ENCODE measurements at regions not wholly inside any gene's neighbourhood (a gene's known extent, or its start where the extent isn't known, plus 50 kb on each side); places are given as distances from the start of the nearest gene placed in this dataset.
"Not testable (repeated sequence)": the region's sequence is repeated elsewhere in the genome, so short reads cannot be mapped to it uniquely, and the experiment has no call there.

DNA sequence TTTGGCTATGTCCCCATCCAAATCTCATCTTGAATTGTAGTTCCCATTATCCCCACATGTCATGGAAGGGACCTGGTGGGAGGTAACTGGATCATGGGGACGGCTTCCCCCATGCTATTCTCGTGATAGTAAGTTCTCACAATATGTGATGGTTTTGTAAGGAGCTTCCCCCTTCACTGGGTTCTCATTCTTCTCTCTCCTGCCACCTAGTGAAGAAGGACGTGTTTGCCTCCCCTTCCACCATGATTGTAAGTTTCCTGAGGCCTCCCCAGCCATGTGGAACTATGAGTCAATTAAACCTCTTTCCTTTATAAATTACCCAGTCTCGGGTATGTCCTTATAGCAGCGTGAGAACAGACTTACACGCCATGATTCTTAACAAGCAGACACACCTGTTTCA, 165.6 kb downstream of the XPNPEP1 start:
- not testable (repeated sequence) for DNase-seq (ENCODE audit: low spot score in 2 of 2)

DNA sequence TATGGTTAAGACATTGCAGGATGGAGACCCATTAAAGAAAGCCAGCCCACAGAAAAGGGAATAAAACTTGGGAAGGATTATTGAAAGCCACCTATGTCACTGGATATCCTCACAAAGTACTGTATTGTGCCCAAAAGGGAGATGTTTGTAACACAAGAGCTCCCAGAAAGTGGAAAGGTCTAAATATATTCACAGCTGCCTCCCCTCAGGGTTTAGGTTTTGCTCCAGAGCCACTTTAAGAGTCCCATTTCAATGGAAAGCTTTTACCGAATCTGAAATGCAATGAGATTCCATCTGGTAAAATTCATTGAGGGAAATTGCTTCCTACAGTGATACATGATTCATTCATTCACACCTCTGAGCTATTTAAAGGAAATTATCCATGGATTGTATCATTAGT, 176.4 kb downstream of the XPNPEP1 start:
- Mint-ChIP-seq H3K9me3 (peaks cover 3% of the 10 kb centered on the region), H3K4me1 (no peaks in the 10 kb centered on the region), H3K36me3 (ENCODE audit: insufficient read depth) (no peaks in the 10 kb centered on the region), H3K27ac (ENCODE audit: low read depth) (no peak overlapping the region), H3K27me3 (peaks cover 40% of the 10 kb centered on the region), H3K4me3 (no peak overlapping the region)
- DNase-seq (ENCODE audit: low spot score in 2 of 2) (no peak), ATAC-seq (replicated peaks; ENCODE audit: extremely low read depth, poor library complexity, severe bottlenecking) (no peak)

More for the DNA sequence above, 165.6 kb downstream of the XPNPEP1 start:
- not testable (repeated sequence) for H3K9me3 Mint-ChIP-seq; H3K4me3 Mint-ChIP-seq; H3K4me1 Mint-ChIP-seq; H3K27ac Mint-ChIP-seq (ENCODE audit: low read depth); H3K36me3 Mint-ChIP-seq (ENCODE audit: insufficient read depth); ATAC-seq (replicated peaks; ENCODE audit: extremely low read depth, poor library complexity, severe bottlenecking)
- H3K27me3 Mint-ChIP-seq, result peaks cover 51% of the 10 kb centered on the region

DNA sequence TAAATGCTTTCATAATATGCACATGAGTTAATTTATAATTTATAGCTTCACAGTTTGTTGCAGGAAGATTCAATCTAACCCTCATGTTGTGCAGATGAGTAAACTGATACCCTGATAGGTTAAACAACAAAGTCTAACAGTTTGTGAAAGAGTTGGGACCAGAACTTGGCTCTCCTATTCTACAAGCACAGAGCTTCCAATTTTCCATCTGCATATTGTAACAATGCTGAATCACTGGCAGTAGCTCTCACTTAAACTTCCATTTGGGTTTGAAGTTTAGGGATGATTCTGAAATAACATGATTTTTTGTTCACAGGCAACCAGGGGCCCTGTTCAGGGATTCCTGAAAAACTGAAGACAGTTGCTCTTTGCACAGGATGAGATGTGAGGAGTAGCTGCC, 179.3 kb downstream of the XPNPEP1 start:
- Mint-ChIP-seq H3K27ac (ENCODE audit: low read depth) (no peak overlapping the region), H3K36me3 (ENCODE audit: insufficient read depth) (no peaks in the 10 kb centered on the region), H3K9me3 (no peaks in the 10 kb centered on the region), H3K27me3 (peaks cover 29% of the 10 kb centered on the region), H3K4me1 (no peaks in the 10 kb centered on the region), H3K4me3 (no peak overlapping the region)
- ATAC-seq (replicated peaks; ENCODE audit: extremely low read depth, poor library complexity, severe bottlenecking), result no peak
- DNase-seq (ENCODE audit: low spot score in 2 of 2), result no peak

DNA sequence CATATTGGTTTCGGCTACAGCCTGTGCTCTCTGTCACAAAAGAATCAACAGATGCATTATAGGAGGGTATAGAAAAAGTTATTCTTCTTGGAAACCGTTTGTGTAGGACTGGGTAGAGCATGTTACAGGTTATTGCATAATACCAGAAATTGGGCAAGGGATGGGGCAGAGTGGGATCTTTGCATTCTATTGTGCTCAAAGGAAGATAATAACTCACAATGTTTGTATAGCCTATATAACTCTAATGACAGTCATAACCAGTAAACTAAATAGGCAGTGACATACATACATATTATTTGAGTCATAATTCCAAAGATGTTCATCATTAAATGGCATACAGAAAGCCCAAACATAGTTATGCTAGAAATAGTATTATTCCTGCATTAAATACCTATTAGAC, 179.7 kb downstream of the XPNPEP1 start:
- no peaks in the 10 kb centered on the region for H3K9me3 Mint-ChIP-seq
- H3K27me3 Mint-ChIP-seq, result peaks cover 29% of the 10 kb centered on the region
- H3K4me1 Mint-ChIP-seq, result no peaks in the 10 kb centered on the region
- no peaks in the 10 kb centered on the region for H3K36me3 Mint-ChIP-seq (ENCODE audit: insufficient read depth)
- ATAC-seq (replicated peaks; ENCODE audit: extremely low read depth, poor library complexity, severe bottlenecking), result no peak
- H3K4me3 Mint-ChIP-seq, result no peak overlapping the region
- no peak overlapping the region for H3K27ac Mint-ChIP-seq (ENCODE audit: low read depth)
- DNase-seq (ENCODE audit: low spot score in 2 of 2), result no peak

DNA sequence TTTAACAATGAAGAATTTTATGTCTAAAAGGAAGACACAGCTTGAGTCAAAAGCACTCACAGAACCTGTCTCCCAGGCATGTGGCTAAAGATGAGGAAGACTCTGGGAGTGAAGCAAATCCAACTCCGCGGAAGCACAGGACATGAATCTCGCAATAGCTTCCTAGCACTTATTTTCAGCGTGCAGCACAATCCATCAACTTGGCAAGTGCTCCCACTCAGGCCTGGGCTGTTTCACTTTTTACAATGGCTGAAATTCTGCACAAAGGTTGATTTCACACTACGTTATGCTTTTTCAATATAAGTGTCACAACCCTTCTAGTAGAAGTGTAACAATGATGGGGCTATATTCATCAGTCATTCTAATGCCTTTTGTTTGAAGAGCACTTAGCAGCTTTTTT, 180.2 kb downstream of the XPNPEP1 start:
- no peak for ATAC-seq (replicated peaks; ENCODE audit: extremely low read depth, poor library complexity, severe bottlenecking)
- Mint-ChIP-seq H3K27me3 (peaks cover 29% of the 10 kb centered on the region), H3K27ac (ENCODE audit: low read depth) (no peak overlapping the region), H3K4me1 (no peaks in the 10 kb centered on the region), H3K4me3 (no peak overlapping the region), H3K36me3 (ENCODE audit: insufficient read depth) (no peaks in the 10 kb centered on the region), H3K9me3 (no peaks in the 10 kb centered on the region)
- DNase-seq (ENCODE audit: low spot score in 2 of 2), result no peak

DNA sequence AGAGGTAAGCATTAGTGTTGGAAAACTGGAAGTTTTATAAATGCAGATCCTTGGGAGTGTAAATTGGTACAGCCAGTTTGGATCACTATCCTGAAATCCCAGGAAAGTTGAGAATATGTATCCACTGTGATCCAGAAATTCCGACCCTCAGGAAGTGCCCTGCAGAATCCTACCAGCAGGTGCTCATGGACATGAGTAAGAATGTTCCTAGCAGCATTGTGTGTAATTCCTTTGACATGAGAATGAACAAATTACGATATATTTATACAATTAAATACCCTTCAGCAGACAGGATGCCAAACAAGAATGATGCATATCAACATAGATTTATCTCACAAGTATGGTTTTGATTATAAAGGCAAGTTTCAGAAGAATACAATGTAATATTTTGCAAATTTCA, 181.6 kb downstream of the XPNPEP1 start:
- Mint-ChIP-seq H3K36me3 (ENCODE audit: insufficient read depth) (no peaks in the 10 kb centered on the region), H3K27ac (ENCODE audit: low read depth) (no peak overlapping the region), H3K9me3 (no peaks in the 10 kb centered on the region), H3K4me3 (no peak overlapping the region), H3K4me1 (no peaks in the 10 kb centered on the region), H3K27me3 (peaks cover 29% of the 10 kb centered on the region)
- DNase-seq (ENCODE audit: low spot score in 2 of 2) (no peak), ATAC-seq (replicated peaks; ENCODE audit: extremely low read depth, poor library complexity, severe bottlenecking) (no peak)

DNA sequence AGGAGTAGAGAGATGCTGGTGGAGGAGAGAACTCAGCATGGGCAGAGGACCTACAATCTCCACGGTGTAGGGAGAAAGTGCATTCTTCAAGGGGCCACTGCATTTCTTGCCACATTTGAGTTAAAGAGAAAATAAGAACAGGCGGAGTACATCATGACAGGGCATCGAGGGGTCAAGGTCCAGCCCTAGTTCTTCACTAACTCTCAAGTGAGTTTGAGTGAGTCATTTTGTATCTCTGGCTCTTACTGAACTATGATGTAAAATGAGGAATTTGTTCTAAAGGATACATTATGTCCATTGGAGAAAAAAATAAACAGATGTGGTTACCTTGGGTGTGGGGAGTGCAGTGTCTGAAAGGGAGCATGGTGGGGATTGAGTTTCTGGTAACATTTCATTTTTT, 182.9 kb downstream of the XPNPEP1 start:
- H3K4me3 Mint-ChIP-seq, result no peak overlapping the region
- H3K9me3 Mint-ChIP-seq, result no peaks in the 10 kb centered on the region
- H3K4me1 Mint-ChIP-seq, result no peaks in the 10 kb centered on the region
- no peak overlapping the region for H3K27ac Mint-ChIP-seq (ENCODE audit: low read depth)
- DNase-seq (ENCODE audit: low spot score in 2 of 2), result no peak
- no peaks in the 10 kb centered on the region for H3K36me3 Mint-ChIP-seq (ENCODE audit: insufficient read depth)
- no peak for ATAC-seq (replicated peaks; ENCODE audit: extremely low read depth, poor library complexity, severe bottlenecking)
- peaks cover 16% of the 10 kb centered on the region for H3K27me3 Mint-ChIP-seq

DNA sequence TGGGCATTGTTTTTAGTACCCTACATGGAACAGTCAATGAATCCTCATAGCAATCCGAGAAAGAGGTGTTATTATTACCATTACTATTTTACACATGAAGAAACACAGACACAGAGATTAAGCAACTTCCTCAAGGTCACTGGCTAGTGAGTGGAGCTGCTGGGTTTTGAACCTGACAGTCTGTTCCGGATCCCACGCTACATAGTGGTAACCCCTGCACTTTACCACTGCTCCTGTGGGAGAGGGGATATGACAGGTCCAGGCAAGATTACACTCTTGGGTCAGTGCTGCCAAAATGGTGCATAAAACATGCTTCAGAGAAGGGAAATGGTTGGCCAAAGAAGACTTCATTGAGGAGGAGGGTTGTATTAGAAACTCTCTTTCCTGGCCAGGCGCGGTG, 185.7 kb downstream of the XPNPEP1 start:
- Mint-ChIP-seq H3K4me3 (no peak overlapping the region), H3K27me3 (peaks cover 14% of the 10 kb centered on the region), H3K27ac (ENCODE audit: low read depth) (no peak overlapping the region), H3K9me3 (no peaks in the 10 kb centered on the region), H3K4me1 (no peaks in the 10 kb centered on the region), H3K36me3 (ENCODE audit: insufficient read depth) (no peaks in the 10 kb centered on the region)
- ATAC-seq (replicated peaks; ENCODE audit: extremely low read depth, poor library complexity, severe bottlenecking) (no peak), DNase-seq (ENCODE audit: low spot score in 2 of 2) (no peak)

DNA sequence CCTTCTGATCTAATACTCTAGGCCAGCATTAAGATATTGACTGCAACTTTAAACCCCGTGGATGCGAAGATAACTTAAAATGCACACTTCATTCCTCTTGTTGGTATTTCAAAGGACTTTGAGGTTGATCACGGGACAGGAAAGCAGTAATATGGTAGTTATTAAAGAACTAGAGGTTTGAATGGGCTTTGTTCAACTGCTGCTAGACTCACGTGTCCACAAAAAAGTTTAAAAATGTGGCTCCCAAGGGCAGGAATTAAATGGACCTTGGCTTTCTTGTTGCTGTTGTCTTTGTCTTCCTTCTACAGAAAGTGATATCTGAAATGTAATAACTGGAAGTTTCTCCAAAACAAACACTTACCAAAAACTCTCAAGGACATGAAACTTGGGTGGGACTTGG, 186.3 kb downstream of the XPNPEP1 start:
- ATAC-seq (replicated peaks; ENCODE audit: extremely low read depth, poor library complexity, severe bottlenecking) (no peak), DNase-seq (ENCODE audit: low spot score in 2 of 2) (no peak)
- Mint-ChIP-seq H3K27ac (ENCODE audit: low read depth) (no peak overlapping the region), H3K9me3 (no peaks in the 10 kb centered on the region), H3K36me3 (ENCODE audit: insufficient read depth) (no peaks in the 10 kb centered on the region), H3K27me3 (peaks cover 15% of the 10 kb centered on the region), H3K4me1 (no peaks in the 10 kb centered on the region), H3K4me3 (no peak overlapping the region)

DNA sequence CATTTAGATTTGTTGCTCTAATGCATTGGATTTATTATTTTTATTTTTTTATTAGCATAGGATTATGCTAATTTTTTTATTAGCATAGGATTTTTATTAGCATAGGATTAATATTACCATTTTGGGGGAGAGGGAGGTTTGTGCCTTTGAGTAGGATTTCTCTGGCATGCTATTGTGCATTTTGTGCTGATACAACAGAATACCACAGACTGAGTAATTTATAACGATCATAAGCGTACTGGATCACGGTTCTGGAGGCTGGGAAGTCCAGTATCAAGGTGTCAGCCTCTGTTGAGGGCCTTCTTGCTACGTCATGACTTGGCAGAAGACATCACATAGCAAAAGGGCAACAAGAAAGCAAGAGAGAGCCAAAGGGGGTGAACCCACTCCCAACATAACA, 187.5 kb downstream of the XPNPEP1 start:
- Mint-ChIP-seq H3K4me1 (no peaks in the 10 kb centered on the region), H3K9me3 (no peaks in the 10 kb centered on the region), H3K36me3 (ENCODE audit: insufficient read depth) (no peaks in the 10 kb centered on the region), H3K4me3 (no peak overlapping the region), H3K27ac (ENCODE audit: low read depth) (no peak overlapping the region), H3K27me3 (peaks cover 20% of the 10 kb centered on the region)
- DNase-seq (ENCODE audit: low spot score in 2 of 2) (no peak), ATAC-seq (replicated peaks; ENCODE audit: extremely low read depth, poor library complexity, severe bottlenecking) (no peak)

DNA sequence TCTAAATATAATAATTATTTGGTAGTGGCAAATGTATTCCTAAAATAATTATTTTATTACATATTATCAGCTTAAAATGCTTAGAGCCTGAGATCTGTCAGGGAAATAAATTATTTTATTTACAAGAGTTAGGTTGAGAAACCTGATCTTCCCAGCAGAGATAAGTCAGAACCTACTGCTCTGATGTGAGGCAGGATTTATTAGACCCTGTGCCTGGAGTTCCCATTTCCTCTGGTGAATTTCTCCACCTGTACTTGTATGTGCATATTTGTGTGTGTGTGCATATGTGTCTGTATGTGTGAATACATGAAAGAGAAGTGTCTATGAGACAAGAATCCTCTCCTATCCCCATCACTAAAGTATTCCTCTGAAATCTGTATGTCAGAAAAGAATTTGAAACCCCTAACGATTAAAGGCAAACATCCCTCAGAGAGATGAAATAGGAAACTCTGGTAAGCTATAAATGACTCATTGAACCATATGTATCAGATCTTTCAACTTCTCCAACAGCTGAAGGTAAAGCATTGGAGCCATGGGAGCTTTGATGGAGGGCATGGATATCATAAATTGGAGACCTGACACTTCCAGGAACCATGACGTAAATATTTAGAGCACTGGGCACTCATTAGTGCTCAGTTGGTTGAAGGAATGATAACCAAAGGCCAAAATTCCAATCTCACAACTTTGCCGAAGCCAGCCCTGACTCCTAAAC, 190.9 kb downstream of the XPNPEP1 start:
- H3K36me3 Mint-ChIP-seq (ENCODE audit: insufficient read depth), result no peaks in the 10 kb centered on the region
- peaks cover 9% of the 10 kb centered on the region for H3K27me3 Mint-ChIP-seq
- ATAC-seq (replicated peaks; ENCODE audit: extremely low read depth, poor library complexity, severe bottlenecking), result no peak
- no peak for DNase-seq (ENCODE audit: low spot score in 2 of 2)
- no peak overlapping the region for H3K4me3 Mint-ChIP-seq
- H3K4me1 Mint-ChIP-seq, result no peaks in the 10 kb centered on the region
- no peak overlapping the region for H3K27ac Mint-ChIP-seq (ENCODE audit: low read depth)
- H3K9me3 Mint-ChIP-seq, result no peaks in the 10 kb centered on the region

DNA sequence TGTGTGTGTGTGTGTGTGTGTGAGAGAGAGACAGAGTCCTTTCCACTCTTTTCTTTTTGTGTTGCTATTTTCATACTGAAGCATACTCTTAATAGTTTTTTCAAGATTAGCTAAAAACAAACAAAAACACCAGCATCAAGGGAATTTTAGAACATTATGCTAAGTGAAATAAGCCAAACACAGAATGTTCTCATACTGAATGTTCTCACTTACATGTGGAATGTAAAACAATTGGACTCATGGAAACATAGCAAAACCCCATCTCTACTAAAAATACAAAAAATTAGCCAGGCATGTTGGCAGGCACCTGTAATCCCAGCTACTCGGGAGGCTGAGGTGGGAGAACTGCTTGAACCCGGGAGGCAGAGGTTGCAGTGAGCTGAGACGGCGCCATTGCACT, 193.4 kb downstream of the XPNPEP1 start:
- not testable (repeated sequence) for H3K27ac Mint-ChIP-seq (ENCODE audit: low read depth); H3K9me3 Mint-ChIP-seq; DNase-seq (ENCODE audit: low spot score in 2 of 2); H3K4me3 Mint-ChIP-seq; H3K27me3 Mint-ChIP-seq; ATAC-seq (replicated peaks; ENCODE audit: extremely low read depth, poor library complexity, severe bottlenecking); H3K36me3 Mint-ChIP-seq (ENCODE audit: insufficient read depth); H3K4me1 Mint-ChIP-seq

DNA sequence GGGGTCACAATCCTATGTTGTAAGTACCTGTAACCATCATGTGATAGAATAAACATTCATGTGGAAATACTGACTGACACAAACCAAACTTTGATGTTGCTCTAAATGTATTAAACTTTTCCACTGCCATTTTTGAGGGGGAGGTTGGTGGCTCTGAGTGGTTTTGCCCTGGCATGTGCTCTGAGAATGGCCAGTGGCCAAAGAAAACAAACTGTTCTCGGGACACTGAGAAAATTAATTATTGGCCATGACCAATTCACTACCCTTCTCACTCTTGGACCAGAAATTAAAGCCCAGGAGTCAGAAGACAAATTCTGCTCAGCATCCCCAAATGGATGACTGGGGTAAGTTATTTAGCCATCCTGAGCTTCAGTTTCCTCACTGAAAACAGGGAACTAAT, 195.9 kb downstream of the XPNPEP1 start:
- no peak overlapping the region for H3K27ac Mint-ChIP-seq (ENCODE audit: low read depth)
- no peaks in the 10 kb centered on the region for H3K4me1 Mint-ChIP-seq
- H3K4me3 Mint-ChIP-seq, result no peak overlapping the region
- H3K27me3 Mint-ChIP-seq, result peaks cover 9% of the 10 kb centered on the region
- no peaks in the 10 kb centered on the region for H3K36me3 Mint-ChIP-seq (ENCODE audit: insufficient read depth)
- no peak for ATAC-seq (replicated peaks; ENCODE audit: extremely low read depth, poor library complexity, severe bottlenecking)
- DNase-seq (ENCODE audit: low spot score in 2 of 2), result no peak
- H3K9me3 Mint-ChIP-seq, result no peaks in the 10 kb centered on the region

DNA sequence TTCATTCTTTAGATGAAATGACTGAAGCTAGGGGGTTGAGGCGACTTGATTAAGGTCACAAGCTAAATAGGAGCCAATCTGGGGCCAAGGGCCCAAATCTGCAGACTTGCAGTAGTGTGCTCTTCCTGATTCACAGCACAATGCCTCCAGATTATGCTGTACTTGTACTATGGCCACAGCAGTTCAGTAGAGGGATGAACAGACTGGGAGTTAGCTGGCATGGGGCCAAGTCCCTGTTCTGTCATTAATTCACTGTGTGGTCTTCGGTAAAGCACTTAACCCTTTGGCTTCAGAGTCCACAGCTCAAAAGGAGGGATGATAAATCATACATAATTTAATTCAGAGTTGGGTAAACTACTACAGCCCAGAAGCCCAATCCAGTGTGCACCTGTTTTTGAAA, 196.8 kb downstream of the XPNPEP1 start:
- DNase-seq (ENCODE audit: low spot score in 2 of 2) (no peak), ATAC-seq (replicated peaks; ENCODE audit: extremely low read depth, poor library complexity, severe bottlenecking) (no peak)
- Mint-ChIP-seq H3K36me3 (ENCODE audit: insufficient read depth) (no peaks in the 10 kb centered on the region), H3K27ac (ENCODE audit: low read depth) (no peak overlapping the region), H3K27me3 (peaks cover 3% of the 10 kb centered on the region), H3K4me1 (no peaks in the 10 kb centered on the region), H3K9me3 (no peaks in the 10 kb centered on the region), H3K4me3 (no peak overlapping the region)

Measured in central memory CD8-positive, alpha-beta T cell (primary cell).